DND-41 (cell line): ENCODE measurements at regions not wholly inside any gene's neighbourhood (a gene's known extent, or its start where the extent isn't known, plus 50 kb on each side); places are given as distances from the start of the nearest gene placed in this dataset.

Source experiments
- ATAC-seq: fragments of 200-7000 bp; cut with Tn5 transposase; 3 replicates; pipeline ENCODE4 v1.9.1; 2021; ENCODE audit warnings: low read depth; ENCODE audit not compliant: insufficient read depth
- DNase-seq: peaks from one replicate; pipeline ENCODE4 v3.0.0-alpha.2; 2020
- H2AFZ ChIP-seq: 2 replicates; pipeline ENCODE4 v1.6.0; 2012; ENCODE audit warnings: low read depth, low read length
- H3K27ac ChIP-seq: 2 replicates; pipeline ENCODE4 v1.5.1; 2012; ENCODE audit warnings: low read length, inconsistent platforms
- H3K27me3 ChIP-seq: fragments of 200-600 bp; sonication (generic); 2 replicates; pipeline ENCODE4 v1.6.0; 2012; ENCODE audit warnings: low read length, mild to moderate bottlenecking, inconsistent platforms; ENCODE audit not compliant: insufficient read depth, poor library complexity
- H3K36me3 ChIP-seq: 2 replicates; pipeline ENCODE4 v1.5.1; 2012; ENCODE audit warnings: low read length, inconsistent platforms; ENCODE audit not compliant: insufficient read depth
- H3K4me1 ChIP-seq: 2 replicates; pipeline ENCODE4 v1.5.1; 2012; ENCODE audit warnings: mild to moderate bottlenecking, low read length; ENCODE audit not compliant: insufficient read depth
- H3K4me2 ChIP-seq: 2 replicates; pipeline ENCODE4 v1.6.0; 2012; ENCODE audit warnings: mild to moderate bottlenecking, moderate library complexity, low read length, inconsistent platforms; ENCODE audit not compliant: insufficient read depth
- H3K4me3 ChIP-seq, 2 experiments: fragments of 200-600 bp in 1 of 2; shearing (Covaris generic) in 1 of 2; 2 replicates each; pipeline ENCODE4 v1.5.1; 2012 to 2016; ENCODE audit warnings: inconsistent platforms in 2 of 2, low read length in 2 of 2, mild to moderate bottlenecking in 2 of 2, low read depth in 1 of 2, moderate library complexity in 1 of 2
- H3K79me2 ChIP-seq: 2 replicates; pipeline ENCODE4 v1.6.0; 2012; ENCODE audit warnings: low read length, inconsistent platforms; ENCODE audit not compliant: insufficient read depth
- H3K9ac ChIP-seq: 2 replicates; pipeline ENCODE4 v1.6.0; 2012; ENCODE audit warnings: low read depth, mild to moderate bottlenecking, inconsistent platforms, low read length, moderate library complexity
- H3K9me3 ChIP-seq: 2 replicates; pipeline ENCODE4 v1.5.1; 2012; ENCODE audit warnings: low read length, moderate library complexity, mild to moderate bottlenecking, inconsistent platforms; ENCODE audit not compliant: insufficient read depth, severe bottlenecking
- H4K20me1 ChIP-seq: 2 replicates; pipeline ENCODE4 v1.6.0; 2012; ENCODE audit warnings: low read length; ENCODE audit not compliant: insufficient read depth
- CTCF ChIP-seq: IDR thresholded peaks from 2 replicates; pipeline ENCODE4 v1.5.1; 2012; ENCODE audit warnings: borderline replicate concordance, low read length, moderate library complexity, mild to moderate bottlenecking; ENCODE audit not compliant: poor library complexity, severe bottlenecking; ENCODE audit errors: extremely low read depth
- EZH2 ChIP-seq: IDR thresholded peaks from 3 replicates; pipeline ENCODE4 v1.6.1; 2012; ENCODE audit warnings: borderline replicate concordance, low read depth, mild to moderate bottlenecking, moderate library complexity, low read length, inconsistent platforms; ENCODE audit not compliant: severe bottlenecking

- H3K9me3 ChIP-seq: no peaks in the 10 kb centered on the region
- peaks cover 2% of the 10 kb centered on the region for H4K20me1 ChIP-seq
- no peaks in the 10 kb centered on the region for H3K36me3 ChIP-seq
- H3K27me3 ChIP-seq: peaks cover 12% of the 10 kb centered on the region
- no peak overlapping the region for H3K27ac ChIP-seq
- no peaks in the 10 kb centered on the region for H3K4me1 ChIP-seq
- no peak overlapping the region for H3K4me2 ChIP-seq
- no peak overlapping the region for H3K9ac ChIP-seq
- DNase-seq: no peak
- H3K79me2 ChIP-seq: no peaks in the 10 kb centered on the region
- ATAC-seq: no peak
- TF ChIP-seq CTCF: no peak
- TF ChIP-seq EZH2: no peak
- H2AFZ ChIP-seq: no peak overlapping the region
- H3K4me3 ChIP-seq: no peak overlapping the region
Measured at GRCh38 chr22:27635852-27636251, 165.7 kb downstream of the MN1 start.

GRCh38 chr22:27636716-27637508, 164.6 kb downstream of the MN1 start:
- no peaks in the 10 kb centered on the region for H3K36me3 ChIP-seq
- peaks cover 12% of the 10 kb centered on the region for H3K27me3 ChIP-seq
- no peak overlapping the region for H3K27ac ChIP-seq
- DNase-seq (no peak), ATAC-seq (no peak)
- H3K4me3 ChIP-seq: no peak overlapping the region
- no peak overlapping the region for H3K9ac ChIP-seq
- peaks cover 2% of the 10 kb centered on the region for H4K20me1 ChIP-seq
- no peaks in the 10 kb centered on the region for H3K4me1 ChIP-seq
- H3K79me2 ChIP-seq: no peaks in the 10 kb centered on the region
- no peaks in the 10 kb centered on the region for H3K9me3 ChIP-seq
- H3K4me2 ChIP-seq: no peak overlapping the region
- no peak for TF ChIP-seq EZH2
- no peak for TF ChIP-seq CTCF
- H2AFZ ChIP-seq: no peak overlapping the region

GRCh38 chr22:27637604-27638003, 164.0 kb downstream of the MN1 start:
- H2AFZ ChIP-seq: no peak overlapping the region
- no peak overlapping the region for H3K4me2 ChIP-seq
- H3K4me1 ChIP-seq: no peaks in the 10 kb centered on the region
- no peak for TF ChIP-seq CTCF
- no peak for TF ChIP-seq EZH2
- H3K9ac ChIP-seq: no peak overlapping the region
- DNase-seq: no peak
- no peak overlapping the region for H3K4me3 ChIP-seq
- H3K27me3 ChIP-seq: peaks cover 12% of the 10 kb centered on the region
- H3K79me2 ChIP-seq: no peaks in the 10 kb centered on the region
- H3K27ac ChIP-seq: no peak overlapping the region
- H3K36me3 ChIP-seq: no peaks in the 10 kb centered on the region
- H3K9me3 ChIP-seq: no peaks in the 10 kb centered on the region
- ATAC-seq: no peak
- peaks cover 2% of the 10 kb centered on the region for H4K20me1 ChIP-seq
